Astrocyte of the spinal cord (primary cell): ENCODE measurements at regions not wholly inside any gene's neighbourhood (a gene's known extent, or its start where the extent isn't known, plus 50 kb on each side); places are given as distances from the start of the nearest gene placed in this dataset.
"Not testable (repeated sequence)": the region's sequence is repeated elsewhere in the genome, so short reads cannot be mapped to it uniquely, and the experiment has no call there.

Source experiments
- DNase-seq: peaks from one replicate; pipeline ENCODE4 v3.0.0; 2011; ENCODE audit warnings: low read depth, low spot score
- H3K4me3 ChIP-seq: 2 replicates; pipeline ENCODE4 v1.5.1; 2011; ENCODE audit warnings: low read depth, mild to moderate bottlenecking, low read length, moderate library complexity
- CTCF ChIP-seq: IDR thresholded peaks from 2 replicates; pipeline ENCODE4 v1.5.1; 2012; ENCODE audit warnings: low read depth, mild to moderate bottlenecking, low read length, inconsistent platforms
- in situ Hi-C: cut with HindIII; loops from 2 replicates; pipeline ENCODE4 v1.10.0; 2017; ENCODE audit warnings: low sequenced_read_pairs

- no peak overlapping the region for H3K4me3 ChIP-seq
- in situ Hi-C loops, result no loop called here
- DNase-seq, result no peak
- no peak for TF ChIP-seq CTCF
Measured at GRCh38 chrX:103428525-103428924, 52.2 kb downstream of the BEX3 start.

GRCh38 chrX:103429026-103429425 lies 52.7 kb downstream of the BEX3 start:
- DNase-seq, in situ Hi-C loops, H3K4me3 ChIP-seq: not testable (repeated sequence)

- in situ Hi-C loops, result no loop called here
- H3K4me3 ChIP-seq, result no peak overlapping the region
- TF ChIP-seq CTCF, result no peak
- DNase-seq, result no peak
Measured at GRCh38 chrX:103431316-103431715, 55.0 kb downstream of the BEX3 start.

GRCh38 chrX:103432841-103433240 lies 56.5 kb downstream of the BEX3 start:
- in situ Hi-C loops, DNase-seq, H3K4me3 ChIP-seq: not testable (repeated sequence)

- TF ChIP-seq CTCF, result no peak
- in situ Hi-C loops, result no loop called here
- DNase-seq, result no peak
Measured at GRCh38 chrX:103437147-103437873, 61.0 kb downstream of the BEX3 start.

GRCh38 chrX:103439161-103439560 lies 62.8 kb downstream of the BEX3 start:
- TF ChIP-seq CTCF, result no peak
- no peak for DNase-seq
- in situ Hi-C loops, result no loop called here
- no peak overlapping the region for H3K4me3 ChIP-seq

More at GRCh38 chrX:103437147-103437873, 61.0 kb downstream of the BEX3 start:
- no peak overlapping the region for H3K4me3 ChIP-seq

- no peak for TF ChIP-seq CTCF
- in situ Hi-C loops, result no loop called here
Measured at GRCh38 chrX:103440621-103441020, 64.3 kb downstream of the BEX3 start.

More at GRCh38 chrX:103440621-103441020, 64.3 kb downstream of the BEX3 start:
- DNase-seq, result no peak
- no peak overlapping the region for H3K4me3 ChIP-seq
